Thyroid gland (tissue), 4 donors: ENCODE measurements at regions not wholly inside any gene's neighbourhood (a gene's known extent, or its start where the extent isn't known, plus 50 kb on each side); places are given as distances from the start of the nearest gene placed in this dataset.

Experiments
- CTCF ChIP-seq, 6 experiments: fragments of 200-600 bp in 3 of 6; fragments of 450-650 bp in 3 of 6; sonication (generic) in 3 of 6; IDR thresholded peaks; one replicate each; pipeline ENCODE4 v1.5.1; 2016 to 2019; ENCODE audit warnings: antibody characterized with exemption in 6 of 6, mild to moderate bottlenecking in 2 of 6, inconsistent platforms in 1 of 6, moderate library complexity in 1 of 6
- POLR2A ChIP-seq, 2 donors: fragments of 450-650 bp; IDR thresholded peaks; one replicate each; pipeline ENCODE4 v1.6.1; 2017; ENCODE audit warnings: antibody characterized with exemption in 2 of 2, mild to moderate bottlenecking in 2 of 2, moderate library complexity in 1 of 2

- no peak for TF ChIP-seq POLR2A (IDR thresholded peaks at IDR 0.05)
- no peak for TF ChIP-seq CTCF (IDR thresholded peaks at IDR 0.05)
Observed at GRCh38 chr3:146368882-146369523, 100.4 kb downstream of the PLSCR2 start.
